ENCODE measurements at regions not wholly inside any gene's neighbourhood (a gene's known extent, or its start where the extent isn't known, plus 50 kb on each side); places are given as distances from the start of the nearest gene placed in this dataset.

GRCh38 chr3:70899816-70900215 is 587.4 kb upstream of the MDFIC2 start:
- no peak for DNase-seq (ENCODE audit: low read depth in 4 of 4, low spot score in 3 of 4)

- peak in 2 of 4 donors; percentile 15 to 18 for DNase-seq (ENCODE audit: low read depth in 4 of 4, low spot score in 3 of 4)
These were observed 577.6 kb upstream of the MDFIC2 start for GRCh38 chr3:70890020-70890394.

GRCh38 chr3:70889162-70890019 is 577.0 kb upstream of the MDFIC2 start:
- no peak for DNase-seq (ENCODE audit: low read depth in 4 of 4, low spot score in 3 of 4)

- no peak for DNase-seq (ENCODE audit: low read depth in 4 of 4, low spot score in 3 of 4)
These were observed 573.2 kb upstream of the MDFIC2 start for GRCh38 chr3:70885636-70886035.

- DNase-seq (ENCODE audit: low read depth in 4 of 4, low spot score in 3 of 4) = no peak
These were observed 569.7 kb upstream of the MDFIC2 start for GRCh38 chr3:70882104-70882503.

GRCh38 chr3:70880421-70880820 is 568.0 kb upstream of the MDFIC2 start:
- DNase-seq (ENCODE audit: low read depth in 4 of 4, low spot score in 3 of 4) = no peak

- no peak for DNase-seq (ENCODE audit: low read depth in 4 of 4, low spot score in 3 of 4)
These were observed 563.7 kb upstream of the MDFIC2 start for GRCh38 chr3:70876154-70876553.

GRCh38 chr3:70874196-70874595 is 561.8 kb upstream of the MDFIC2 start:
- no peak for DNase-seq (ENCODE audit: low read depth in 4 of 4, low spot score in 3 of 4)

GRCh38 chr3:70873686-70874085 is 561.2 kb upstream of the MDFIC2 start:
- DNase-seq (ENCODE audit: low read depth in 4 of 4, low spot score in 3 of 4) = no peak

GRCh38 chr3:70871909-70872656 is 559.6 kb upstream of the MDFIC2 start:
- DNase-seq (ENCODE audit: low read depth in 4 of 4, low spot score in 3 of 4) = no peak

GRCh38 chr3:70870576-70870975 is 558.1 kb upstream of the MDFIC2 start:
- no peak for DNase-seq (ENCODE audit: low read depth in 4 of 4, low spot score in 3 of 4)

GRCh38 chr3:70868561-70868960 is 556.1 kb upstream of the MDFIC2 start:
- no peak for DNase-seq (ENCODE audit: low read depth in 4 of 4, low spot score in 3 of 4)

GRCh38 chr3:70863049-70863448 is 550.6 kb upstream of the MDFIC2 start:
- DNase-seq (ENCODE audit: low read depth in 4 of 4, low spot score in 3 of 4) = no peak

GRCh38 chr3:70861855-70862254 is 549.4 kb upstream of the MDFIC2 start:
- DNase-seq (ENCODE audit: low read depth in 4 of 4, low spot score in 3 of 4) = no peak

- DNase-seq (ENCODE audit: low read depth in 4 of 4, low spot score in 3 of 4) = no peak
These were observed 548.8 kb upstream of the MDFIC2 start for GRCh38 chr3:70861234-70861633.

GRCh38 chr3:70857916-70858315 is 545.5 kb upstream of the MDFIC2 start:
- no peak for DNase-seq (ENCODE audit: low read depth in 4 of 4, low spot score in 3 of 4)

GRCh38 chr3:70856414-70857162 is 544.1 kb upstream of the MDFIC2 start:
- no peak for DNase-seq (ENCODE audit: low read depth in 4 of 4, low spot score in 3 of 4)

- DNase-seq (ENCODE audit: low read depth in 4 of 4, low spot score in 3 of 4) = no peak
These were observed 542.7 kb upstream of the MDFIC2 start for GRCh38 chr3:70855149-70855548.

GRCh38 chr3:70854108-70854507 is 541.7 kb upstream of the MDFIC2 start:
- DNase-seq (ENCODE audit: low read depth in 4 of 4, low spot score in 3 of 4) = no peak

GRCh38 chr3:70853161-70853944 is 540.9 kb upstream of the MDFIC2 start:
- DNase-seq (ENCODE audit: low read depth in 4 of 4, low spot score in 3 of 4) = no peak
